Heart left ventricle (tissue), 13 donors: ENCODE measurements at regions not wholly inside any gene's neighbourhood (a gene's known extent, or its start where the extent isn't known, plus 50 kb on each side); places are given as distances from the start of the nearest gene placed in this dataset.

Source experiments
- CTCF ChIP-seq, 12 donors: fragments of 200-600 bp; sonication (generic) in 4 of 12; IDR thresholded peaks; one replicate each; pipeline versions ENCODE4 v1.5.0 to v1.8.0; 2018 to 2022; ENCODE audit warnings: antibody characterized with exemption in 12 of 12, mild to moderate bottlenecking in 5 of 12
- POLR2A ChIP-seq, 2 donors: fragments of 450-650 bp; IDR thresholded peaks; one replicate each; pipeline ENCODE4 v1.6.1; 2017; ENCODE audit warnings: antibody characterized with exemption in 2 of 2, mild to moderate bottlenecking in 2 of 2, moderate library complexity in 2 of 2
- donor health status: ischemic (EF 13 %, LVEDD 7.1; RV severe dilation, severe dysfunction).
- donor health status: DM: no; HTN: yes; CAD: no.
- donor health status: DM: no; HTN: no; CAD: no.
- donor health status: ischemic (EF 25% LVEDD 6.9; RV normal size, moderate dysfunction).
- donor health status: ischemic (EF 25% LVEDD 5.7; RV mildly dilated, moderate dysfunction).
- donor health status: ischemic (EF 35%, LVEDD 5.7; RV mildly dilated, moderate dysfunction).
- donor health status: nonischemic (EF 11% LVEDD 7.7; RV severe dilation, severe dysfunction).
- donor health status: DM: yes; HTN: yes; CAD: no.
- donor health status: PGD.
- donor health status: ischemic (EF 29% LVEDD 5.4; RV normal size, mild dysfunction).
- donor health status: nonischemic (EF 23%, LVEDD 6.1; RV moderate dilation, normal function).

- TF ChIP-seq CTCF (IDR thresholded peaks at IDR 0.05) (no peak), POLR2A (IDR thresholded peaks at IDR 0.05) (no peak)
Measured at GRCh38 chr3:10669490-10670048, 146.5 kb upstream of the SLC6A11 start.
